Esophagus muscularis mucosa (tissue), 4 donors: ENCODE measurements at regions not wholly inside any gene's neighbourhood (a gene's known extent, or its start where the extent isn't known, plus 50 kb on each side); places are given as distances from the start of the nearest gene placed in this dataset.

ENCODE experiments used
- DNase-seq: peaks from one replicate; pipeline ENCODE4 v3.0.0-alpha.2; 2017; ENCODE audit errors: extremely low spot score
- H3K27ac ChIP-seq, 4 donors: fragments of 200-600 bp; sonication (generic); replicated peaks in 1 of 4; 1 replicate in 3 of 4; 2 replicates in 1 of 4; pipeline ENCODE4 v1.5.1; 2016 to 2019; ENCODE audit warnings: mild to moderate bottlenecking in 1 of 4
- H3K27me3 ChIP-seq, 4 donors: fragments of 200-600 bp; sonication (generic); one replicate each; pipeline versions ENCODE4 v1.5.1 to v1.6.0; 2016 to 2019
- H3K36me3 ChIP-seq, 4 donors: fragments of 200-600 bp; sonication (generic); one replicate each; pipeline ENCODE4 v1.5.1; 2016 to 2019
- H3K4me1 ChIP-seq, 4 donors: fragments of 200-600 bp; sonication (generic); one replicate each; pipeline ENCODE4 v1.5.1; 2016 to 2019
- H3K4me3 ChIP-seq, 4 donors: fragments of 200-600 bp; sonication (generic); 1 replicate in 2 of 4; 2 replicates in 2 of 4; pipeline ENCODE4 v1.5.1; 2016 to 2019; ENCODE audit warnings: mild to moderate bottlenecking in 4 of 4, moderate library complexity in 1 of 4
- H3K9me3 ChIP-seq, 4 donors: fragments of 200-600 bp; sonication (generic); 1 replicate in 3 of 4; 2 replicates in 1 of 4; pipeline ENCODE4 v1.5.1; 2016 to 2019
- CTCF ChIP-seq, 3 experiments: fragments of 200-600 bp in 2 of 3; fragments of 450-650 bp in 1 of 3; sonication (generic) in 2 of 3; IDR thresholded peaks; one replicate each; pipeline ENCODE4 v1.5.1; 2017 to 2019; ENCODE audit warnings: antibody characterized with exemption in 3 of 3, mild to moderate bottlenecking in 2 of 3, moderate library complexity in 1 of 3
- EP300 ChIP-seq: sonication (generic); formaldehyde crosslinking; IDR thresholded peaks from one replicate; pipeline ENCODE4 v1.6.1; 2017; ENCODE audit warnings: antibody characterized with exemption
- POLR2A ChIP-seq: fragments of 450-650 bp; IDR thresholded peaks from one replicate; pipeline ENCODE4 v1.6.1; 2017; ENCODE audit warnings: antibody characterized with exemption, moderate library complexity, mild to moderate bottlenecking, low read depth
- POLR2AphosphoS5 ChIP-seq, 2 donors: sonication (generic); formaldehyde crosslinking; IDR thresholded peaks; one replicate each; pipeline ENCODE4 v1.6.1; 2017; ENCODE audit warnings: antibody characterized with exemption in 2 of 2
- WGBS: methylation state at CpG from one replicate; pipeline ENCODE4 v1.1.5; 2018; 5-methylcytosine and 5-hydroxymethylcytosine counted together
- intact Hi-C: fragments of 100-400 bp; cut with DNase I; formaldehyde crosslinking; loops from one replicate; pipeline ENCODE4 v1.15.1; 2023

DNA sequence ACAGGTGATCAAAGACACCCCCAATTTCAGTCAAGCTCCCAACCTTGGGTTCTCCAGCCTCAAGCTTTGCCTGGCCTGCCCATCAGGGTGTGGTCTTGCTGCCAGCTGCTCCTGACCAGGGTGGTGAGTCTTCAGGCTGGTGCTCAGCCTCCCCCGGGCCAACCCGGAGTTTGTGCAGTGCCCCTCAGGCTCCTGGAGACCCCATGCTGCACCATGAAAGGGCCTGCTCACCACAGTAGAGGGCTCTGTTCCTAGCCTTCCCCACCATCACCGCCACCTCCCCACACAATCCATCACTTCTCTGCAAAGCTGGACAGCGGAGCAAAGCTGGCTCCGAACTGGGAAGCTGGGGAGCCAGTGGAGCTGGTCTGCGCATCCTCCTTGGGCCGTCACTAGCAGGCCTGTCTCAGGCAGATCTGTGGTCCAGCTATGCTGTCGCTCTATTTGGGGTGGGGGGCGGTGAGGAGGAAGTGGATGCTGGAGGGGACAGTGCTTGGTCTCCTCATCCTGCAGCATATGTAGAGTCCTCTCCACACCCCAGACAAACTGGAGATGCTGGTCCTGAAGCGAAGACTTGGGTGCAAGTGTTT, 88.5 kb upstream of the RPL38 start:
- WGBS, result 71% methylated on average over 9 of the region's 10 CpGs
- Histone ChIP-seq H3K27me3 (peaks cover 0 to 75% (median 4%) of the 10 kb centered on the region in 4 donors), H3K9me3 (no peaks in the 10 kb centered on the region), H3K4me1 (no peaks in the 10 kb centered on the region), H3K36me3 (no peaks in the 10 kb centered on the region), H3K4me3 (no peak overlapping the region), H3K27ac (no peak overlapping the region)
- DNase-seq, result no peak
- TF ChIP-seq EP300, result no peak
- no peak for TF ChIP-seq POLR2AphosphoS5 (IDR thresholded peaks at IDR 0.05)
- intact Hi-C loops, result no loop called here

- Histone ChIP-seq H3K36me3 (no peaks in the 10 kb centered on the region), H3K4me3 (no peak overlapping the region), H3K27me3 (peaks cover 0 to 74% (median 4%) of the 10 kb centered on the region in 4 donors), H3K4me1 (no peaks in the 10 kb centered on the region), H3K27ac (no peak overlapping the region), H3K9me3 (no peaks in the 10 kb centered on the region)
- WGBS, result 67% methylated on average over 5 of the region's 7 CpGs
- intact Hi-C loops, result no loop called here
- TF ChIP-seq POLR2A (no peak), EP300 (no peak), POLR2AphosphoS5 (IDR thresholded peaks at IDR 0.05) (no peak), CTCF (IDR thresholded peaks at IDR 0.05) (no peak)
- DNase-seq, result no peak
These were observed 87.9 kb upstream of the RPL38 start for GRCh38 chr17:74115586-74115985.

- no peak overlapping the region for H3K27ac ChIP-seq
- no peak for DNase-seq
- H3K4me3 ChIP-seq, result no peak overlapping the region
- H3K4me1 ChIP-seq, result no peaks in the 10 kb centered on the region
- 60% methylated on average over 9 of the region's 9 CpGs for WGBS
- H3K36me3 ChIP-seq, result no peaks in the 10 kb centered on the region
- H3K9me3 ChIP-seq, result peaks cover 0 to 3% (median 0%) of the 10 kb centered on the region in 4 donors
- intact Hi-C loops, result no loop called here
- TF ChIP-seq EP300 (no peak), POLR2A (no peak), POLR2AphosphoS5 (IDR thresholded peaks at IDR 0.05) (no peak), CTCF (IDR thresholded peaks at IDR 0.05) (no peak)
- peaks cover 0 to 72% (median 4%) of the 10 kb centered on the region in 4 donors for H3K27me3 ChIP-seq
These were observed 87.3 kb upstream of the RPL38 start for GRCh38 chr17:74116087-74116717.

- WGBS, result 70% methylated on average over 19 of the region's 21 CpGs
- H3K36me3 ChIP-seq, result no peaks in the 10 kb centered on the region
- no peak overlapping the region for H3K27ac ChIP-seq
- no peak overlapping the region for H3K4me3 ChIP-seq
- H3K4me1 ChIP-seq, result no peaks in the 10 kb centered on the region
- peaks cover 0 to 7% (median 2%) of the 10 kb centered on the region in 4 donors for H3K9me3 ChIP-seq
- intact Hi-C loops, result no loop called here
- TF ChIP-seq CTCF (IDR thresholded peaks at IDR 0.05), result no peak
- TF ChIP-seq POLR2AphosphoS5 (IDR thresholded peaks at IDR 0.05), result no peak
- DNase-seq, result no peak
- peaks cover 0 to 76% (median 4%) of the 10 kb centered on the region in 4 donors for H3K27me3 ChIP-seq
These were observed 86.3 kb upstream of the RPL38 start for GRCh38 chr17:74117087-74117698.

GRCh38 chr17:74117999-74118421, 85.5 kb upstream of the RPL38 start:
- intact Hi-C loops, result no loop called here
- peaks cover 0 to 7% (median 2%) of the 10 kb centered on the region in 4 donors for H3K9me3 ChIP-seq
- no peak for DNase-seq
- no peaks in the 10 kb centered on the region for H3K4me1 ChIP-seq
- no peaks in the 10 kb centered on the region for H3K36me3 ChIP-seq
- no peak overlapping the region for H3K4me3 ChIP-seq
- TF ChIP-seq POLR2A (no peak), EP300 (no peak), POLR2AphosphoS5 (IDR thresholded peaks at IDR 0.05) (no peak), CTCF (IDR thresholded peaks at IDR 0.05) (no peak)
- 61% methylated on average over 5 of the region's 5 CpGs for WGBS
- H3K27me3 ChIP-seq, result peaks cover 0 to 82% (median 4%) of the 10 kb centered on the region in 4 donors
- no peak overlapping the region for H3K27ac ChIP-seq
